Epithelial cell of proximal tubule (primary cell): ENCODE measurements at regions not wholly inside any gene's neighbourhood (a gene's known extent, or its start where the extent isn't known, plus 50 kb on each side); places are given as distances from the start of the nearest gene placed in this dataset.

Experiments
- DNase-seq: peaks from one replicate; pipeline ENCODE4 v3.0.0-alpha.2; 2011; ENCODE audit warnings: low read depth
- H3K4me3 ChIP-seq: 2 replicates; pipeline ENCODE4 v1.5.1; 2011; ENCODE audit warnings: low read depth, mild to moderate bottlenecking, low read length
- CTCF ChIP-seq: conservative IDR thresholded peaks from 2 replicates; pipeline ENCODE4 v1.5.1; 2012; ENCODE audit warnings: low read depth, mild to moderate bottlenecking, low read length

GRCh38 chr5:27434335-27434734 lies 395.9 kb upstream of the CDH9 start:
- DNase-seq, result no peak
- H3K4me3 ChIP-seq, result no peak overlapping the region
- no peak for TF ChIP-seq CTCF

- no peak for DNase-seq
- no peak for TF ChIP-seq CTCF
- no peak overlapping the region for H3K4me3 ChIP-seq
Observed at GRCh38 chr5:27414099-27414498, 375.7 kb upstream of the CDH9 start.

- no peak overlapping the region for H3K4me3 ChIP-seq
- no peak for TF ChIP-seq CTCF
- DNase-seq, result no peak
Observed at GRCh38 chr5:27412384-27412783, 374.0 kb upstream of the CDH9 start.

- H3K4me3 ChIP-seq, result no peak overlapping the region
- no peak for DNase-seq
- no peak for TF ChIP-seq CTCF
Observed at GRCh38 chr5:27406020-27406419, 367.6 kb upstream of the CDH9 start.

- no peak for TF ChIP-seq CTCF
- DNase-seq, result no peak
- H3K4me3 ChIP-seq, result peak overlapping the region; percentile 26
Observed at GRCh38 chr5:27403243-27403882, 365.0 kb upstream of the CDH9 start.

- no peak overlapping the region for H3K4me3 ChIP-seq
- no peak for TF ChIP-seq CTCF
- no peak for DNase-seq
Observed at GRCh38 chr5:27402828-27403227, 364.4 kb upstream of the CDH9 start.

- H3K4me3 ChIP-seq, result no peak overlapping the region
- TF ChIP-seq CTCF, result no peak
- no peak for DNase-seq
Observed at GRCh38 chr5:27396998-27397397, 358.6 kb upstream of the CDH9 start.
